OCI-LY7 (cell line): ENCODE measurements at regions not wholly inside any gene's neighbourhood (a gene's known extent, or its start where the extent isn't known, plus 50 kb on each side); places are given as distances from the start of the nearest gene placed in this dataset.

ENCODE experiments used
- EZH2phosphoT487 ChIP-seq: fragments of 200-600 bp; sonication (generic); IDR thresholded peaks from 2 replicates; pipeline ENCODE4 v1.6.1; 2018; ENCODE audit warnings: low read depth, borderline replicate concordance, mild to moderate bottlenecking, mixed run types, antibody characterized with exemption, low read length, moderate library complexity, mixed read lengths
- TF ChIP-seq, protein P1 (sequence below): fragments of 200-600 bp; sonication (generic); conservative IDR thresholded peaks from 2 replicates; pipeline ENCODE4 v1.5.1; 2014; ENCODE audit warnings: mild to moderate bottlenecking, antibody characterized with exemption, low read length, moderate library complexity, mixed read lengths

DNA sequence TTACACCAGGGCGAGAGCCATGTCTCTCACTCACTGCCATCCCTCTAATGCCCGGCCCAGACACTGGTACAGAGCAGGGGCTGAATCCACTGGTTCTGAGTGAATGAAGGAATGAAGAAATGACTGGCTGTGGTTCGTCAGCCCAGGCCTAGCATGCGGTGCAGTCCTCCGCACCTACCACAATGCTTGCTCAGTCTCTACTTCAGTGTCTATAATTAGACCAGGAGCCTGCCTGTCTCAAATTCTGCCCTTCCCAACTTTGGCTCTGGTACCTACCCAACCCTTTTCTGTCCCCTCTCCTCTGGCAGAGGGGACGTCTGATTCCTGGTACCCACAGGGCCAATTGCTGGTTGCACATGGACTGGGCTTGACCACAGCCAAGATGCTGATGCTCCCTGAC is 118.2 kb upstream of the GRIK3 start:
- TF ChIP-seq, protein P1, sequence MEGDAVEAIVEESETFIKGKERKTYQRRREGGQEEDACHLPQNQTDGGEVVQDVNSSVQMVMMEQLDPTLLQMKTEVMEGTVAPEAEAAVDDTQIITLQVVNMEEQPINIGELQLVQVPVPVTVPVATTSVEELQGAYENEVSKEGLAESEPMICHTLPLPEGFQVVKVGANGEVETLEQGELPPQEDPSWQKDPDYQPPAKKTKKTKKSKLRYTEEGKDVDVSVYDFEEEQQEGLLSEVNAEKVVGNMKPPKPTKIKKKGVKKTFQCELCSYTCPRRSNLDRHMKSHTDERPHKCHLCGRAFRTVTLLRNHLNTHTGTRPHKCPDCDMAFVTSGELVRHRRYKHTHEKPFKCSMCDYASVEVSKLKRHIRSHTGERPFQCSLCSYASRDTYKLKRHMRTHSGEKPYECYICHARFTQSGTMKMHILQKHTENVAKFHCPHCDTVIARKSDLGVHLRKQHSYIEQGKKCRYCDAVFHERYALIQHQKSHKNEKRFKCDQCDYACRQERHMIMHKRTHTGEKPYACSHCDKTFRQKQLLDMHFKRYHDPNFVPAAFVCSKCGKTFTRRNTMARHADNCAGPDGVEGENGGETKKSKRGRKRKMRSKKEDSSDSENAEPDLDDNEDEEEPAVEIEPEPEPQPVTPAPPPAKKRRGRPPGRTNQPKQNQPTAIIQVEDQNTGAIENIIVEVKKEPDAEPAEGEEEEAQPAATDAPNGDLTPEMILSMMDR = no peak
- no peak for TF ChIP-seq EZH2phosphoT487
